ENCODE measurements at regions not wholly inside any gene's neighbourhood (a gene's known extent, or its start where the extent isn't known, plus 50 kb on each side); places are given as distances from the start of the nearest gene placed in this dataset.

GRCh38 chr4:181536811-181537434, 706.3 kb upstream of the TENM3 start:
- no peak for TF ChIP-seq CTCF (IDR thresholded peaks at IDR 0.05; ENCODE audit: unreplicated experiment in 3 of 3)
- no peaks in the 10 kb centered on the region for H3K9me3 Mint-ChIP-seq
- peak overlapping the region in 1 of 3 experiments; percentile 34 for H3K27ac Mint-ChIP-seq
- H3K27me3 Mint-ChIP-seq (ENCODE audit: low read depth), result peaks cover 12% of the 10 kb centered on the region
- no peak overlapping the region for H3K4me3 Mint-ChIP-seq
- no peaks in the 10 kb centered on the region for H3K36me3 Mint-ChIP-seq (ENCODE audit: low read depth)
- peaks cover 5% of the 10 kb centered on the region for H3K4me1 Mint-ChIP-seq

DNA sequence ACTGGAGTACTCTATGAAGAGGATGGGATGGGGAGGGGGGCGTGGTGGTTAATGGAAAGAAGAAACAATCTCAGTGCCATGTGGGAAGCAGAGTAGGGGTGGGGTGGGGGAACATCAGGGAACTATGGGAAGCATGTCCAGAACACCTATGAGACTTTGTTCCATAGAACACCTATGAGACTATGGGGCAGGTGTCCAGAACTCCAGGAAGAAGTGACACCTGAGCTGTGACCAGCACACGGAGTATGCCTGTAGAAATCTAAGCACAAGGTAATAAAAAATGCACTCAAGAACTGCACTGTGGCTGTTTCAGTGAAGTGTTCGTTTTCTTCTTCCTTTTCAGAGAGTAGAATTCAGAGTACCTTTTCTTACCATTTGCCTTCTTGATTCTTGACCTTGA, 704.8 kb upstream of the TENM3 start:
- H3K27ac Mint-ChIP-seq, result no peak overlapping the region
- H3K36me3 Mint-ChIP-seq (ENCODE audit: low read depth), result no peaks in the 10 kb centered on the region
- no peaks in the 10 kb centered on the region for H3K9me3 Mint-ChIP-seq
- H3K27me3 Mint-ChIP-seq (ENCODE audit: low read depth), result peaks cover 8% of the 10 kb centered on the region
- no peak for TF ChIP-seq CTCF (IDR thresholded peaks at IDR 0.05; ENCODE audit: unreplicated experiment in 3 of 3)
- no peak overlapping the region for H3K4me3 Mint-ChIP-seq
- H3K4me1 Mint-ChIP-seq, result peaks cover 5% of the 10 kb centered on the region

GRCh38 chr4:181541396-181541795, 701.8 kb upstream of the TENM3 start:
- Mint-ChIP-seq H3K9me3 (no peaks in the 10 kb centered on the region), H3K4me1 (peaks cover 5% of the 10 kb centered on the region), H3K27ac (no peak overlapping the region), H3K27me3 (ENCODE audit: low read depth) (no peaks in the 10 kb centered on the region), H3K4me3 (no peak overlapping the region), H3K36me3 (ENCODE audit: low read depth) (no peaks in the 10 kb centered on the region)
- no peak for TF ChIP-seq CTCF (IDR thresholded peaks at IDR 0.05; ENCODE audit: unreplicated experiment in 3 of 3)

GRCh38 chr4:181548873-181549575, 694.2 kb upstream of the TENM3 start:
- no peak overlapping the region for H3K27ac Mint-ChIP-seq
- H3K4me1 Mint-ChIP-seq, result no peaks in the 10 kb centered on the region
- H3K4me3 Mint-ChIP-seq, result no peak overlapping the region
- H3K36me3 Mint-ChIP-seq (ENCODE audit: low read depth), result no peaks in the 10 kb centered on the region
- no peak for TF ChIP-seq CTCF (IDR thresholded peaks at IDR 0.05; ENCODE audit: unreplicated experiment in 3 of 3)
- no peaks in the 10 kb centered on the region for H3K9me3 Mint-ChIP-seq
- H3K27me3 Mint-ChIP-seq (ENCODE audit: low read depth), result peaks cover 4% of the 10 kb centered on the region

DNA sequence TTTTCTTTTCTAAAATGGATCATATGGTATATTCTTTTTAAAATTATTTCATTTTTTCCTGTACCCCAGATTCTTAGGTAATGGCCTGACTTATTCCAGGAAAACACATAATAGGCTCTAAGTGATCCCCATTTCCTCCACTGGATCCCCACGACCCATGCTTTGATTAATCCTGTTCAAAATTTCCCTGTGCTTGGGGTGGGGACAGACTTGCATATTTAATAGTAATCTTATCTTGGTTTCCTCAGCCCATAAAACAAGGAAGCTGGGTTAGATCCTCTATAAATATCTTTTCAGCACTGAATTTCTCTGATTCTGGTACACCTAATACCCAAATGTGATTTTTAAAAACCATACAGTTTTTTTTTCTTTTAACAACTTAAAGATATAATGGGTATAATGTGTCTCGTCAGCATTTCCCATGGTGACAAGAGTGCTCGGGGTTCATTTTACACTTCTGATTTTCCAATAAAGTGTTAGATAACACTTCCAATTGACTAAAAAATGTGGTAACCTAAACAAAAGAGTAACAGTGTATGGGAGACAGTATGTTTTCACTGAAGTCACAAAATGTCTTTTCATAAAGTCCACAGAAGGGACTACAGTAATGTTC, 693.5 kb upstream of the TENM3 start:
- Mint-ChIP-seq H3K9me3 (no peaks in the 10 kb centered on the region), H3K27me3 (ENCODE audit: low read depth) (peaks cover 4% of the 10 kb centered on the region), H3K4me3 (no peak overlapping the region), H3K36me3 (ENCODE audit: low read depth) (no peaks in the 10 kb centered on the region), H3K4me1 (no peaks in the 10 kb centered on the region), H3K27ac (no peak overlapping the region)
- no peak for TF ChIP-seq CTCF (IDR thresholded peaks at IDR 0.05; ENCODE audit: unreplicated experiment in 3 of 3)
